ENCODE measurements at regions not wholly inside any gene's neighbourhood (a gene's known extent, or its start where the extent isn't known, plus 50 kb on each side); places are given as distances from the start of the nearest gene placed in this dataset.

GRCh38 chr4:189033801-189034347 is 894.6 kb downstream of the TRIML1 start:
- H3K4me1 ChIP-seq: no peaks in the 10 kb centered on the region
- TF ChIP-seq POLR2A (IDR thresholded peaks at IDR 0.05) (no peak), POLR2AphosphoS5 (IDR thresholded peaks at IDR 0.05) (no peak), EP300 (IDR thresholded peaks at IDR 0.05) (no peak), CTCF (IDR thresholded peaks at IDR 0.05) (no peak)
- intact Hi-C loops (cut with DNase I): no loop called here
- no peak for DNase-seq
- no peaks in the 10 kb centered on the region for H3K36me3 ChIP-seq
- WGBS, 2 donors: 85 to 88% methylated on average over 13 of the region's 13 CpGs
- H3K9me3 ChIP-seq: no peaks in the 10 kb centered on the region
- H3K27ac ChIP-seq: no peak overlapping the region
- no peak overlapping the region for H3K4me3 ChIP-seq
- H3K27me3 ChIP-seq: no peaks in the 10 kb centered on the region

GRCh38 chr4:189035091-189035490 is 895.9 kb downstream of the TRIML1 start:
- TF ChIP-seq EP300 (IDR thresholded peaks at IDR 0.05): no peak

GRCh38 chr4:189035654-189036053 is 896.4 kb downstream of the TRIML1 start:
- no peak for TF ChIP-seq EP300 (IDR thresholded peaks at IDR 0.05)
- no peak for TF ChIP-seq POLR2AphosphoS5 (IDR thresholded peaks at IDR 0.05)
- no peak for TF ChIP-seq CTCF (IDR thresholded peaks at IDR 0.05)
- TF ChIP-seq POLR2A (IDR thresholded peaks at IDR 0.05): no peak
- H3K36me3 ChIP-seq: no peaks in the 10 kb centered on the region
- H3K9me3 ChIP-seq: no peaks in the 10 kb centered on the region
- H3K27me3 ChIP-seq: no peaks in the 10 kb centered on the region
- H3K4me3 ChIP-seq: no peak overlapping the region
- DNase-seq: no peak
- intact Hi-C loops (cut with DNase I): no loop called here
- no peak overlapping the region for H3K27ac ChIP-seq
- H3K4me1 ChIP-seq: no peaks in the 10 kb centered on the region
- whole genome bisulfite sequencing, 2 donors: 86 to 91% methylated on average over 19 of the region's 19 CpGs

More at GRCh38 chr4:189035091-189035490, 895.9 kb downstream of the TRIML1 start:
- 94% methylated on average over 14 of the region's 14 CpGs for WGBS, 2 donors
- Histone ChIP-seq H3K4me3 (no peak overlapping the region), H3K9me3 (no peaks in the 10 kb centered on the region), H3K27ac (no peak overlapping the region), H3K36me3 (no peaks in the 10 kb centered on the region), H3K4me1 (no peaks in the 10 kb centered on the region), H3K27me3 (no peaks in the 10 kb centered on the region)
- intact Hi-C loops (cut with DNase I): no loop called here
- no peak for DNase-seq

GRCh38 chr4:189036906-189037305 is 897.7 kb downstream of the TRIML1 start:
- intact Hi-C loops (cut with DNase I): no loop called here
- Histone ChIP-seq H3K4me3 (no peak overlapping the region), H3K4me1 (no peaks in the 10 kb centered on the region), H3K9me3 (no peaks in the 10 kb centered on the region), H3K36me3 (no peaks in the 10 kb centered on the region), H3K27me3 (no peaks in the 10 kb centered on the region), H3K27ac (no peak overlapping the region)
- 75 to 77% methylated on average over 6 of the region's 6 CpGs for WGBS, 2 donors
- no peak for DNase-seq
- TF ChIP-seq CTCF (IDR thresholded peaks at IDR 0.05): no peak
- TF ChIP-seq POLR2A (IDR thresholded peaks at IDR 0.05): no peak
- no peak for TF ChIP-seq POLR2AphosphoS5 (IDR thresholded peaks at IDR 0.05)
- TF ChIP-seq EP300 (IDR thresholded peaks at IDR 0.05): no peak

- Histone ChIP-seq H3K27me3 (no peaks in the 10 kb centered on the region), H3K27ac (no peak overlapping the region), H3K4me3 (no peak overlapping the region), H3K36me3 (no peaks in the 10 kb centered on the region), H3K4me1 (no peaks in the 10 kb centered on the region), H3K9me3 (no peaks in the 10 kb centered on the region)
- 88 to 91% methylated on average over 1 of the region's 1 CpG for WGBS, 2 donors
- TF ChIP-seq POLR2A (IDR thresholded peaks at IDR 0.05) (no peak), CTCF (IDR thresholded peaks at IDR 0.05) (no peak), POLR2AphosphoS5 (IDR thresholded peaks at IDR 0.05) (no peak), EP300 (IDR thresholded peaks at IDR 0.05) (no peak)
- DNase-seq: no peak
- intact Hi-C loops (cut with DNase I): no loop called here
Measured at GRCh38 chr4:189046642-189047041, 894.0 kb upstream of the FRG1 start.
